IMR-90 (cell line): ENCODE measurements at regions not wholly inside any gene's neighbourhood (a gene's known extent, or its start where the extent isn't known, plus 50 kb on each side); places are given as distances from the start of the nearest gene placed in this dataset.

Experiments used
- ATAC-seq: fragments of 200-7000 bp; cut with Tn5 transposase; 2 replicates; pipeline ENCODE4 v1.9.1; 2020; ENCODE audit warnings: low read depth, mild to moderate bottlenecking, moderate library complexity
- BruUV-seq: library from RNA; stranded (reverse); fragments of 400-500 nt; replicated peaks from 2 replicates; lab custom pipeline; 2021; lab: Mats Ljungman, UMichigan
- CTCF ChIA-PET: fragments of 300-600 bp; formaldehyde crosslinking; extraction: SDS; loops from one replicate; lab custom pipeline; 2021; ENCODE audit warnings: antibody characterized with exemption; lab: Yijun Ruan, JAX
- POLR2A ChIA-PET: fragments of 300-600 bp; sonication (Branson Sonifier 250); formaldehyde crosslinking; loops from one replicate; lab custom pipeline; 2022; ENCODE audit warnings: antibody characterized with exemption; ENCODE audit not compliant: unreplicated experiment; lab: Charles Lee
- DNase-seq: peaks from one replicate; pipeline ENCODE4 v3.0.0; 2013
- H2AFZ ChIP-seq: replicated peaks from 2 replicates; pipeline ENCODE3; 2013; ENCODE audit warnings: low read length, mild to moderate bottlenecking; ENCODE audit not compliant: poor library complexity
- H2AK5ac ChIP-seq: 2 replicates; pipeline ENCODE4 v1.6.1; 2013; ENCODE audit warnings: low read depth, low read length, inconsistent platforms
- H2AK9ac ChIP-seq: replicated peaks from 2 replicates; pipeline ENCODE3; 2013; ENCODE audit warnings: mild to moderate bottlenecking, low read depth, low read length, moderate library complexity; ENCODE audit not compliant: poor library complexity
- H2BK120ac ChIP-seq: 2 replicates; pipeline ENCODE4 v1.6.1; 2013; ENCODE audit warnings: low read depth, low read length, inconsistent platforms
- H2BK15ac ChIP-seq: 3 replicates; pipeline ENCODE4 v1.6.1; 2013; ENCODE audit warnings: low read depth, low read length, inconsistent platforms
- H2BK20ac ChIP-seq: 2 replicates; pipeline ENCODE4 v1.6.1; 2013; ENCODE audit warnings: low read depth, mild to moderate bottlenecking, inconsistent platforms, low read length, moderate library complexity
- H2BK5ac ChIP-seq: 2 replicates; pipeline ENCODE4 v1.6.1; 2013; ENCODE audit warnings: mild to moderate bottlenecking, low read depth, low read length, inconsistent platforms; ENCODE audit not compliant: poor library complexity, severe bottlenecking
- H3K14ac ChIP-seq: replicated peaks from 2 replicates; pipeline ENCODE4 v1.6.1; 2013; ENCODE audit warnings: low read depth, low read length, inconsistent platforms
- H3K18ac ChIP-seq: 2 replicates; pipeline ENCODE4 v1.6.1; 2013; ENCODE audit warnings: low read depth, low read length, control low read depth
- H3K23ac ChIP-seq: 2 replicates; pipeline ENCODE4 v1.6.1; 2013; ENCODE audit warnings: low read depth, low read length, inconsistent platforms
- H3K27ac ChIP-seq: 2 replicates; pipeline ENCODE4 v1.5.1; 2013; ENCODE audit warnings: mild to moderate bottlenecking, control low read depth, low read length; ENCODE audit not compliant: insufficient read depth
- H3K27me3 ChIP-seq: 2 replicates; pipeline ENCODE4 v1.6.1; 2013; ENCODE audit warnings: low read length; ENCODE audit not compliant: control insufficient read depth, insufficient read depth
- H3K36me3 ChIP-seq: 2 replicates; pipeline ENCODE4 v1.6.1; 2013; ENCODE audit warnings: low read length, mixed read lengths; ENCODE audit not compliant: control insufficient read depth, insufficient read depth
- H3K4ac ChIP-seq: 2 replicates; pipeline ENCODE4 v1.6.1; 2013; ENCODE audit warnings: low read depth, low read length, inconsistent platforms
- H3K4me1 ChIP-seq: 2 replicates; pipeline ENCODE4 v1.6.1; 2013; ENCODE audit warnings: low read length, mixed read lengths; ENCODE audit not compliant: control insufficient read depth, insufficient read depth
- H3K4me2 ChIP-seq: 2 replicates; pipeline ENCODE4 v1.6.1; 2013; ENCODE audit warnings: low read depth, mild to moderate bottlenecking, control low read depth, low read length, moderate library complexity
- H3K4me3 ChIP-seq: 2 replicates; pipeline ENCODE4 v1.5.1; 2013; ENCODE audit warnings: low read depth, mild to moderate bottlenecking, control low read depth, low read length, moderate library complexity; ENCODE audit not compliant: insufficient read depth
- H3K56ac ChIP-seq: 2 replicates; pipeline ENCODE4 v1.6.1; 2013; ENCODE audit warnings: low read length, inconsistent platforms; ENCODE audit not compliant: insufficient read depth; ENCODE audit errors: extremely low read depth
- H3K79me1 ChIP-seq, 2 experiments: 2 replicates each; pipeline ENCODE4 v1.6.1; 2013; ENCODE audit warnings: low read length in 2 of 2, inconsistent platforms in 1 of 2, low read depth in 1 of 2
- H3K9ac ChIP-seq: 2 replicates; pipeline ENCODE4 v1.6.1; 2013; ENCODE audit warnings: low read depth, low read length, control low read depth
- H3K9me1 ChIP-seq: 2 replicates; pipeline ENCODE4 v1.6.1; 2013; ENCODE audit warnings: low read length, inconsistent platforms; ENCODE audit not compliant: insufficient read depth
- H3K9me3 ChIP-seq: 2 replicates; pipeline ENCODE4 v1.6.1; 2013; ENCODE audit warnings: low read length; ENCODE audit not compliant: control insufficient read depth, insufficient read depth
- H4K20me1 ChIP-seq: 2 replicates; pipeline ENCODE4 v1.6.1; 2013; ENCODE audit warnings: low read length, inconsistent platforms; ENCODE audit not compliant: insufficient read depth
- H4K5ac ChIP-seq: 2 replicates; pipeline ENCODE4 v1.6.1; 2013; ENCODE audit warnings: mild to moderate bottlenecking, low read depth, low read length, control low read depth
- H4K8ac ChIP-seq, 2 experiments: 2 replicates each; pipeline ENCODE4 v1.6.1; 2013; ENCODE audit warnings: low read depth in 2 of 2, low read length in 2 of 2, control low read depth in 1 of 2, inconsistent platforms in 1 of 2
- H4K91ac ChIP-seq: 2 replicates; pipeline ENCODE4 v1.6.1; 2013; ENCODE audit warnings: low read depth, low read length, inconsistent platforms; ENCODE audit not compliant: insufficient read depth
- BHLHE40 ChIP-seq: fragments of 150-350 bp; IDR thresholded peaks from 2 replicates; pipeline ENCODE4 v1.6.1; 2016; ENCODE audit warnings: mild to moderate bottlenecking, low read depth, low read length
- CEBPB ChIP-seq: IDR thresholded peaks from 2 replicates; pipeline ENCODE4 v1.6.1; 2012; ENCODE audit warnings: low read depth, low read length, improper control_type of control experiment
- FOS ChIP-seq: fragments of 150-350 bp; IDR thresholded peaks from 2 replicates; pipeline ENCODE4 v1.6.1; 2016; ENCODE audit warnings: low read depth, low read length
- MAZ ChIP-seq: IDR thresholded peaks from 2 replicates; pipeline ENCODE4 v1.6.1; 2012; ENCODE audit warnings: low read depth, mild to moderate bottlenecking, low read length, improper control_type of control experiment, moderate library complexity, borderline replicate concordance
- NFE2L2 ChIP-seq: fragments of 150-350 bp; IDR thresholded peaks from 2 replicates; pipeline ENCODE4 v1.6.1; 2016; ENCODE audit warnings: low read depth, mild to moderate bottlenecking, low read length
- POLR2A ChIP-seq: IDR thresholded peaks from 2 replicates; pipeline ENCODE4 v1.6.1; 2012; ENCODE audit warnings: mild to moderate bottlenecking, low read depth, low read length
- WGBS, 2 experiments: methylation state at CpG; one replicate each; pipeline versions ENCODE4 v1.1.5 to v1.1.7; 2013; ENCODE audit warnings: missing lambda C conversion rate in 2 of 2; ENCODE audit not compliant: insufficient read length in 1 of 2; ENCODE audit errors: extremely low coverage in 2 of 2; 5-methylcytosine and 5-hydroxymethylcytosine counted together
- dilution Hi-C: fragments of 300-500 bp; cut with HindIII; formaldehyde crosslinking; loops from one replicate; pipeline ENCODE4 v1.14.3; 2018; ENCODE audit warnings: low sequenced_read_pairs; ENCODE audit not compliant: unreplicated experiment
- in situ Hi-C: fragments of 300-500 bp; cut with MboI; formaldehyde crosslinking; loops from 3 replicates; pipeline ENCODE4 v1.14.3; 2019; ENCODE audit warnings: low sequenced_read_pairs, inconsistent platforms, mixed read lengths
- intact Hi-C: fragments of 100-400 bp; cut with micrococcal nuclease; formaldehyde crosslinking; loops from 2 replicates; pipeline ENCODE4 v1.10.0; 2022

DNA sequence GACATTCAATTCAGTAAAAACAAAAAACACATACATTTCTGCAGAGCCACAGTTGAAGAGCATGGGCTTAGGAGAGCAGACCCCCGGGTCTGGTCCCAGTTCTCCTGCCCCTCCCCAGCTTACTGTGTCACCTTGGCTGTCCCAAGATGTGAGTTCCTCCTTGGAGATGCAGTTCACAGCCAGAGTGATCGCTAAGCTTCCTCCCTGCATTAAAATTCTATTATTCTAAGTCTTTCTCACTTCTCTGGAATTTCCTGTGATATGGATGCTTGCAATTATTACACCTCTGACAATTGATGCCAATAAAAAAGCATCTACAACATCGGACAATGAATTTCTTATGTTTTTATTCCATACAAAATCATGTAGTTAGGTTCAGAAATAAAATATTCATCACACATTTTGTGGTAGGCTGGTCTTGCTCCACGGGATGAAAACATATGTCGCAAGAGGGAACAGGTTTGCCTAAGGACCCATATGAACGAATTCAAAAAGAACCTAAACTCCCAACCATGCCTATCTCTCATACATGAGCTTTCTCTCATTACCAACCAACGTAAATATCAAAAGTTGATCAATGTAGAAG, 328.5 kb upstream of the RUNX1 start:
- Histone ChIP-seq H4K8ac (0 out of 4 replicates have a peak overlapping the region, but pooled peaks of 1 of the 2 experiments have one; percentile 8), H4K5ac (no peak overlapping the region), H2BK120ac (no peak overlapping the region), H3K18ac (no peak overlapping the region), H4K91ac (no peak overlapping the region), H3K14ac (no peak overlapping the region), H3K36me3 (no peaks in the 10 kb centered on the region), H3K79me1 (no peaks in the 10 kb centered on the region), H3K9me3 (no peaks in the 10 kb centered on the region), H2AK5ac (0 out of 2 replicates have a peak overlapping the region, but pooled peaks have one; percentile 64), H4K20me1 (no peaks in the 10 kb centered on the region), H3K9me1 (no peaks in the 10 kb centered on the region), H3K9ac (no peak overlapping the region), H3K4ac (no peak overlapping the region), H2BK15ac (no peak overlapping the region), H3K27ac (no peak overlapping the region), H3K23ac (no peak overlapping the region), H3K27me3 (no peaks in the 10 kb centered on the region), H3K4me1 (peaks cover 2% of the 10 kb centered on the region; the same call in 1 of the 2 replicates), H3K56ac (no peak overlapping the region), H2BK5ac (no peak overlapping the region), H3K4me2 (no peak overlapping the region), H2AFZ (no peak overlapping the region), H2BK20ac (no peak overlapping the region; the same call in 1 of the 2 replicates), H2AK9ac (no peak overlapping the region), H3K4me3 (no peak overlapping the region)
- CTCF ChIA-PET: no interaction called here
- intact Hi-C loops (no loop called here), in situ Hi-C loops (no loop called here), dilution Hi-C loops (no loop called here)
- no TSS peak for BruUV-seq
- POLR2A ChIA-PET: no interaction called here
- TF ChIP-seq MAZ (no peak), POLR2A (no peak), FOS (no peak), BHLHE40 (no peak), CEBPB (peak; percentile 84), NFE2L2 (no peak)
- DNase-seq: no peak
- 80% methylated on average over 1 of the region's 7 CpGs; no CpG with 5 or more reads in 1 of the 2 experiments for WGBS, 2 experiments
- no peak for ATAC-seq
